Choroid plexus epithelial cell (primary cell): ENCODE measurements at regions not wholly inside any gene's neighbourhood (a gene's known extent, or its start where the extent isn't known, plus 50 kb on each side); places are given as distances from the start of the nearest gene placed in this dataset.
"Not testable (repeated sequence)": the region's sequence is repeated elsewhere in the genome, so short reads cannot be mapped to it uniquely, and the experiment has no call there.

Source experiments
- DNase-seq: peaks from one replicate; pipeline ENCODE4 v3.0.0-alpha.2; 2010; ENCODE audit warnings: low read depth
- H3K4me3 ChIP-seq: 2 replicates; pipeline ENCODE4 v1.5.1; 2011; ENCODE audit warnings: low read depth, mild to moderate bottlenecking, control low read depth, low read length, moderate library complexity
- TF ChIP-seq, protein P1 (sequence below): conservative IDR thresholded peaks from 2 replicates; pipeline ENCODE4 v1.5.1; 2011; ENCODE audit warnings: low read depth, mild to moderate bottlenecking, control low read depth, inconsistent platforms, low read length, moderate library complexity

DNA sequence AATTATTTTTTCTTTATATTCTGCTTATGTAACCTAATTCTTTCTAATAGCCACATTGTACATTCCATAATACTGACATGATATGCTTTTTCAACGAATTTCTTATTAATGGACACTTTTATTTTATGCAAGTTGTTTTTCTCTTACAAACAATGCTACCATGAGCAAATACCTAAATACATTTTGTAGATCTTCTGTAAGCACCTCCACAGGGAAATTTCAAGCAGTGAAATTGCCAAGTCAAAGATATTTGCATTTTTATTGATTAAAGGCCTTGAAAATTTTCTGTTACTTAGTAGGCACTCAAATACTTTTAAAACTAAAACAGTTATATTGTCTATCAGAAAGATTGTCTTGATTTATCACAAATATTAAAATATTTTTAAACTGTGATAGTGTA lies 79.6 kb upstream of the C3orf49 start:
- no peak for DNase-seq
- H3K4me3 ChIP-seq, result no peak overlapping the region
- TF ChIP-seq, protein P1, sequence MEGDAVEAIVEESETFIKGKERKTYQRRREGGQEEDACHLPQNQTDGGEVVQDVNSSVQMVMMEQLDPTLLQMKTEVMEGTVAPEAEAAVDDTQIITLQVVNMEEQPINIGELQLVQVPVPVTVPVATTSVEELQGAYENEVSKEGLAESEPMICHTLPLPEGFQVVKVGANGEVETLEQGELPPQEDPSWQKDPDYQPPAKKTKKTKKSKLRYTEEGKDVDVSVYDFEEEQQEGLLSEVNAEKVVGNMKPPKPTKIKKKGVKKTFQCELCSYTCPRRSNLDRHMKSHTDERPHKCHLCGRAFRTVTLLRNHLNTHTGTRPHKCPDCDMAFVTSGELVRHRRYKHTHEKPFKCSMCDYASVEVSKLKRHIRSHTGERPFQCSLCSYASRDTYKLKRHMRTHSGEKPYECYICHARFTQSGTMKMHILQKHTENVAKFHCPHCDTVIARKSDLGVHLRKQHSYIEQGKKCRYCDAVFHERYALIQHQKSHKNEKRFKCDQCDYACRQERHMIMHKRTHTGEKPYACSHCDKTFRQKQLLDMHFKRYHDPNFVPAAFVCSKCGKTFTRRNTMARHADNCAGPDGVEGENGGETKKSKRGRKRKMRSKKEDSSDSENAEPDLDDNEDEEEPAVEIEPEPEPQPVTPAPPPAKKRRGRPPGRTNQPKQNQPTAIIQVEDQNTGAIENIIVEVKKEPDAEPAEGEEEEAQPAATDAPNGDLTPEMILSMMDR, result no peak

DNA sequence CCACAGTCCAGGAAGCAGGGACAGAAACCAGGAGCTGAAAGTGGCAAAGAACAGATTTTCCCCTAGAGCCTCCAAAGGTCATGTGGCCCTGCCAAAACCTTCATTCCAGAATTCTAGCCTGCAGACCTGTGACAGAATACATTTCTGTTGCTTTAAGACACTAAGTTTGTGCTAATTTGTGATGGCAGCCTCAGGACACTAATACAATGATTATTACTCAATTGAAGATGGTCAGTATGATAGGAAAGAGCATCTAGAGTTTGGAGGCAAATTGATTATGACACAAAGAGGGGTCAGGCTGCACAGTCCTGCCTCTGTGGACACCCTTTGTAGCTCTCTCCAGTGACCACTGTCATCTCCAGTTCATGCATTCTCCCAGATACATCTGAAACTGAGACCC lies 79.0 kb upstream of the C3orf49 start:
- H3K4me3 ChIP-seq, result no peak overlapping the region
- TF ChIP-seq, protein P1, result no peak
- DNase-seq, result no peak

DNA sequence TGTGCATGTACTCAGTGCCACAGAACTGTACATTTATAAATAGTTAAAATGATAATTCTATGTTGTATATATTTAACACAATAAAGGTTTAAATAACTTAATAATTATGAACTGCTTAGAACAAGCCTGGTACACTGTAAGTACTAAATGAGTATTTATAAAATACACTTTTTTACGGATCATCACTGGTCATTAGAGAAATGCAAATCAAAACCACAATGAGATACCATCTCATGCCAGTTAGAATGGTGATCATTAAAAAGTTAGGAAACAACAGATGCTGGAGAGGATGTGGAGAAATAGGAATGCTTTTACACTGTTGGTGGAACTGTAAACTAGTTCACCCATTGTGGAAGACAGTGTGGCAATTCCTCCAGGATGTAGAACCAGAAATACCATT lies 74.4 kb upstream of the C3orf49 start:
- not testable (repeated sequence) for H3K4me3 ChIP-seq, DNase-seq

DNA sequence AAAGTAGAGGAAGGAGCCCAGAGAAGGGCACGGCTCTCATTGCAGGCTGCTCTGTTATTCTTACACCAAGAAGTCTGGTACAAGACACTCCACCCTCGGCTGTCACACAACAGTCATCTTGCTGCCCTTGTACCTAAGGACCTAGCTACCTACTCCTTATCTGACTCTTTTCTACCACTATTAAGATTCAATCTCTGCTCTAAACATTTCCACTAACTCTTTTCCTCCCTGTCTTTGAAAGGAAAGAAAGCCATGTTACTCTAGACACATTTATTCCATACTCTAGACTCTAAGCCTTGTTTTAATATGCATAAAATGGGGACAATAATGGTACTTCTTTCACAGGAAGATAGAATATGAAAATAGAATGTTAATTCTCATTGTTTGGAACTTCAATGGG lies 73.3 kb upstream of the C3orf49 start:
- no peak for DNase-seq
- TF ChIP-seq, protein P1, result no peak
- no peak overlapping the region for H3K4me3 ChIP-seq

DNA sequence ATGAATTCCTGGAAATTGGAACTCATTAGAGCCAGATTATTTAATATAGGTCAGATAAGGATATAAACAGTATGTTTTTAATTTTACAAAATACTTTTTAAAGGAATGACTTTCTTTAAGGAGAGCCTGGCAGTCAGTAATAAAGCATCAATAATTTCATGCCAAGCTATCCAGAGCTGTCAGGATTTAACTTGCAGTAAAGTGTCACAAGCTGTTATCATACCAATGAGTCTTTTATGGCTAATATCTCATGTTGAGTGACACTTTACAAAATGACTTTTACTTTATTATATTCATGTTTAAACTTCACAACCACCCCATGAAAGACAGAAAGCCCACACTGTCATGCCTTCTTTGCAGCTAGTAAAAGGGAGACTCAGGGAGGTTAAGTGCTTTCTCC lies 72.9 kb upstream of the C3orf49 start:
- DNase-seq, result no peak
- TF ChIP-seq, protein P1, result no peak
- no peak overlapping the region for H3K4me3 ChIP-seq

DNA sequence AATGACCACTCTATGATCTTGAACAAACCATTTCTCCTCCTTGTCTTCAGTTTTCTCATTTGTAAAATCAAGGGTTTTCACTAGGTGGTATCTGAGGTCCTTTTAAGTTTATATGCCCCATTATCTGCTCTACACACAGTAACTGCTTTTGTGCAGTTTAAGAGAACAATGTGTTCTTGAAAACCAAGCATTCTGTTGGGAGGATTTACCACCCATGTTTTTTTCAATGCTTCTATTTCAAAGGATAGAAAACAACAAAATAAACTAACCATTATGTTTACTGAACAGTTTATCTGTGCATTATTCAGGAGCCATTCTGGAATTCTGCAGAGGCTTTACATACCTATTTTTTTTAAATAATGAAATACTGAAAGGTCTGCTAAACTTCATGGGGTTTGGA lies 67.6 kb upstream of the C3orf49 start:
- no peak for DNase-seq
- no peak overlapping the region for H3K4me3 ChIP-seq
- TF ChIP-seq, protein P1, result no peak

DNA sequence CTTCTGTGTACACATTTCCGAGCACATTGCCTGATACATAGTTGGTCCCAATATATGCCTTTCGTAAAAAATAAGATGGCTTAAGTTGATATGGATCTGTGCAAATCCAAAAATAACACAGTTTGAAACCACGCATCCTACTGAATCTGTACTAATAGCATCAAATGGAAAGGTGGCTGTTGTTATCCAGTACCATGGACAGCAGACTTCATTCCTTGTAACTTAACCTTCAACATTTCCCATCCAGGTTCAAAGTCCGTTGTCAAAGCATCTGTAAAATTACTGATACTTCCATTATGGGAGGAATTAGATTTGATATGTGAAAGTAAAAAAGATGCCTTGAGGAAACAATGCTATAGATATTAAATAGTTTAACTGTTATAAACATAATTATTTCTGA lies 65.5 kb upstream of the C3orf49 start:
- TF ChIP-seq, protein P1, result no peak
- H3K4me3 ChIP-seq, result no peak overlapping the region
- peak; percentile 48 for DNase-seq

DNA sequence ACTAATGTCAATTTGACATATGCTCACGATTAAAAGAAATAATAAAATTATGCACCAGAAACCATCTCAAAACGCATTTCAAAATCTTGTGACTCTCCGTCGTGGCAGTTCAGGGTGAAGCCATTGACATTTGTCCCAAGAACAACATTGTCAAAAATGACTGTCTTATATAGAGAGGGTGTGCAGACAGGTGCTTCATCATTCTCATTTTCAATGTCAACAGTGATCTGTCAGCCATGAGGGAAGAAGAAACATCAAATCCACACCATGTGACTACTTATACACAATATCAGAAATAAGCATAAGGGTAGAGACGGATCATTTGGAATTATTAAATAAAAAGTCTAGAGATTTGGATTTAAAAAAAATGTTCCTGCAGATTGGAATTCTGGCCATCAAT lies 65.1 kb upstream of the C3orf49 start:
- TF ChIP-seq, protein P1, result no peak
- DNase-seq, result no peak
- no peak overlapping the region for H3K4me3 ChIP-seq
